Neural cell (in vitro differentiated cells): ENCODE measurements at regions not wholly inside any gene's neighbourhood (a gene's known extent, or its start where the extent isn't known, plus 50 kb on each side); places are given as distances from the start of the nearest gene placed in this dataset.
"Not testable (repeated sequence)": the region's sequence is repeated elsewhere in the genome, so short reads cannot be mapped to it uniquely, and the experiment has no call there.

Experiments
- H2AFZ ChIP-seq: fragments of 200-600, 300-800 bp; sonication (generic), shearing (Covaris generic); 2 replicates; pipeline ENCODE4 v1.6.0; 2014; ENCODE audit warnings: low read depth, mild to moderate bottlenecking, antibody characterized with exemption, low read length, moderate library complexity
- H3F3A ChIP-seq: fragments of 200-600 bp; shearing (Covaris generic); 2 replicates; pipeline ENCODE4 v1.6.1; 2016; ENCODE audit warnings: mild to moderate bottlenecking, moderate library complexity, mixed read lengths, antibody characterized with exemption, low read length; ENCODE audit not compliant: insufficient read depth, poor library complexity, severe bottlenecking
- H3K27ac ChIP-seq: fragments of 200-600, 300-800 bp; sonication (generic), shearing (Covaris generic); 2 replicates; pipeline ENCODE4 v1.5.1; 2014; ENCODE audit warnings: mild to moderate bottlenecking, low read length, moderate library complexity
- H3K27me3 ChIP-seq: fragments of 300-800, 200-600 bp; sonication (generic), shearing (Covaris generic); 2 replicates; pipeline ENCODE4 v1.6.0; 2014; ENCODE audit warnings: mild to moderate bottlenecking, low read depth, low read length, moderate library complexity; ENCODE audit not compliant: insufficient read depth
- H3K36me3 ChIP-seq: fragments of 300-800, 200-600 bp; sonication (generic), shearing (Covaris generic); 2 replicates; pipeline ENCODE4 v1.5.1; 2014; ENCODE audit warnings: mild to moderate bottlenecking, antibody characterized with exemption, low read length, moderate library complexity; ENCODE audit not compliant: insufficient read depth
- H3K4me2 ChIP-seq: fragments of 300-800, 200-600 bp; sonication (generic), shearing (Covaris generic); 2 replicates; pipeline ENCODE4 v1.6.0; 2014; ENCODE audit warnings: mild to moderate bottlenecking, low read length
- H3K4me3 ChIP-seq: fragments of 300-800, 200-600 bp; sonication (generic), shearing (Covaris generic); 2 replicates; pipeline ENCODE4 v1.5.1; 2014; ENCODE audit warnings: mild to moderate bottlenecking, low read length, moderate library complexity
- H3K79me2 ChIP-seq: fragments of 200-600 bp; shearing (Covaris generic); replicated peaks from 2 replicates; pipeline ENCODE4 v1.6.0; 2014; ENCODE audit warnings: mild to moderate bottlenecking, low read length, moderate library complexity; ENCODE audit not compliant: insufficient read depth
- H3K9ac ChIP-seq: fragments of 300-800, 200-600 bp; sonication (generic), shearing (Covaris generic); 2 replicates; pipeline ENCODE4 v1.6.1; 2016; ENCODE audit warnings: mild to moderate bottlenecking, low read length, mixed read lengths
- H3K9me2 ChIP-seq: fragments of 200-600 bp; shearing (Covaris generic); 2 replicates; pipeline ENCODE4 v1.6.1; 2016; ENCODE audit warnings: mild to moderate bottlenecking, low read length, mixed read lengths; ENCODE audit not compliant: insufficient read depth
- H3K9me3 ChIP-seq: fragments of 200-600, 300-800 bp; sonication (generic), shearing (Covaris generic); 2 replicates; pipeline ENCODE4 v1.6.1; 2016; ENCODE audit warnings: mild to moderate bottlenecking, mixed run types, low read length, moderate library complexity, mixed read lengths
- H4K20me1 ChIP-seq: fragments of 200-600 bp; shearing (Covaris generic); 2 replicates; pipeline ENCODE4 v1.6.1; 2016; ENCODE audit warnings: mild to moderate bottlenecking, mixed run types; ENCODE audit not compliant: insufficient read depth

DNA sequence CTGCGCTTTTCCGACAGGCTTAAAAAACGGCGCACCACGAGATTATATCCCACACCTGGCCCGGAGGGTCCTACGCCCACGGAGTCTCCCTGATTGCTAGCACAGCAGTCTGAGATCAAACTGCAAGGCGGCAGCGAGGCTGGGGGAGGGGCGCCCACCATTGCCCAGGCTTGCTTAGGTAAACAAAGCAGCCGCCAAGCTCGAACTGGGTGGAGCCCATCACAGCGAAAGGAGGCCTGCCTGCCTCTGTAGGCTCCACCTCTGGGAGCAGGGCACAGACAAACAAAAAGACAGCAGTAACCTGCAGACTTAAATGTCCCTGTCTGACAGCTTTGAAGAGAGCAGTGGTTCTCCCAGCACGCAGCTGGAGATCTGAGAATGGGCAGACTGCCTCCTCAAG, 52.7 kb upstream of the SGIP1 start:
- H3K27ac ChIP-seq: not testable (repeated sequence)

More for the DNA sequence above, 52.7 kb upstream of the SGIP1 start:
- not testable (repeated sequence) for H3K9me3 ChIP-seq, H3K9me2 ChIP-seq, H2AFZ ChIP-seq, H3K79me2 ChIP-seq, H3F3A ChIP-seq, H4K20me1 ChIP-seq, H3K4me2 ChIP-seq, H3K36me3 ChIP-seq, H3K4me3 ChIP-seq, H3K27me3 ChIP-seq, H3K9ac ChIP-seq
